ENCODE measurements at regions not wholly inside any gene's neighbourhood (a gene's known extent, or its start where the extent isn't known, plus 50 kb on each side); places are given as distances from the start of the nearest gene placed in this dataset.

DNA sequence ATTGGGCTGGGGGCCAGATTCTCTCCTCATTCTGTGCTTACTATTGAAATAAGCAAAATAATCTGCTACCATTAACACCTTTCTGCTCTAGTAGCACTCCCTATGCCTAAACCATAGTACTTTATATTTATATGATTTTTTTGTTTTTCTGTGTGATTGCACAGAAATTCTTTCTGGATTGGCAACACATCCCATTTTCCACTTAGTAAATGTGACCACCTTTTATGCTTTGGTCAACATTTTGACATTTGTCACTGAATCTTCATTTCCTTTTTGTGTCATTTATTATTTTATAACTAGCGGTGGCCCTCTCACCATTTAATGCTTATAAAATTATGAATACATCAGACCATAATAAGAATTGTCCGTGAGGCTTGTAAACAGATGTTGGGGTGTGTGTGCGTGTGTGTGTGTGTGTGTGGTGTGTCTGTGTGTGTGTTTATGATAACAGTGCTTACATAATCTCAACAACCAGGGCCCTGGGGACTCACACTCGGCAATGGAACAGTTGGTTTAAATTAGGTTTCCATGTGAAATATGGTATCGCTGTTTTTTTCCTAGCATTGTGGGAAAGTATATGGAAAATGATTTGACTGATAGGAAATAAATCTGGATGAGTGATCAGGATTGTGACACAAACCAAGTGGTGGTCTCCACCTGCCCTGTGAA, 138.9 kb downstream of the NOC3L start:
- no peak overlapping the region for H3K4me3 ChIP-seq (ENCODE audit: low read depth, low read length)
- TF ChIP-seq, protein P1, sequence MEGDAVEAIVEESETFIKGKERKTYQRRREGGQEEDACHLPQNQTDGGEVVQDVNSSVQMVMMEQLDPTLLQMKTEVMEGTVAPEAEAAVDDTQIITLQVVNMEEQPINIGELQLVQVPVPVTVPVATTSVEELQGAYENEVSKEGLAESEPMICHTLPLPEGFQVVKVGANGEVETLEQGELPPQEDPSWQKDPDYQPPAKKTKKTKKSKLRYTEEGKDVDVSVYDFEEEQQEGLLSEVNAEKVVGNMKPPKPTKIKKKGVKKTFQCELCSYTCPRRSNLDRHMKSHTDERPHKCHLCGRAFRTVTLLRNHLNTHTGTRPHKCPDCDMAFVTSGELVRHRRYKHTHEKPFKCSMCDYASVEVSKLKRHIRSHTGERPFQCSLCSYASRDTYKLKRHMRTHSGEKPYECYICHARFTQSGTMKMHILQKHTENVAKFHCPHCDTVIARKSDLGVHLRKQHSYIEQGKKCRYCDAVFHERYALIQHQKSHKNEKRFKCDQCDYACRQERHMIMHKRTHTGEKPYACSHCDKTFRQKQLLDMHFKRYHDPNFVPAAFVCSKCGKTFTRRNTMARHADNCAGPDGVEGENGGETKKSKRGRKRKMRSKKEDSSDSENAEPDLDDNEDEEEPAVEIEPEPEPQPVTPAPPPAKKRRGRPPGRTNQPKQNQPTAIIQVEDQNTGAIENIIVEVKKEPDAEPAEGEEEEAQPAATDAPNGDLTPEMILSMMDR (IDR thresholded peaks at IDR 0.05; ENCODE audit: insufficient read depth, low read depth, low read length, missing control alignments): no peak
- DNase-seq (ENCODE audit: low read depth): no peak

DNA sequence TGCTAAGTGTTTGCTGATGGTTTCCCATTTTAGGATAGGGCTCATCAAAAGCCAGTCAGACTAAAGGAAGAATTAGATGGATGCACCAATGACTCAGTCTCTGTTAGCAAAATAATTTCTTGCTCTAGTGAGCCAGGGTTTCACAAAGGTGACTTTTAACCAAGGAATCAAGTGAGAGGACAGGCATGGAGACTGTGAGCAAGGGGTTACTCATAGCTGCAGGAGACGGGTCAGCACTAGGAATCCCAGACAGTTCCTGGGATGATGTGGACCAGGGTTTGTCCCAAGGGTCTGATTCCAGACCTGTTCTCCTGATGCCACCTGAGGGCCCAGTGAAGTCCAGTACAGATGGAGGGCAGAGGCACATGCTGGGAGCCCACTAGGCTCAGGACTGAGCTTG, 138.1 kb downstream of the NOC3L start:
- H3K4me3 ChIP-seq (ENCODE audit: low read depth, low read length): no peak overlapping the region
- TF ChIP-seq, protein P1 (IDR thresholded peaks at IDR 0.05; ENCODE audit: insufficient read depth, low read depth, low read length, missing control alignments): no peak
- no peak for DNase-seq (ENCODE audit: low read depth)

DNA sequence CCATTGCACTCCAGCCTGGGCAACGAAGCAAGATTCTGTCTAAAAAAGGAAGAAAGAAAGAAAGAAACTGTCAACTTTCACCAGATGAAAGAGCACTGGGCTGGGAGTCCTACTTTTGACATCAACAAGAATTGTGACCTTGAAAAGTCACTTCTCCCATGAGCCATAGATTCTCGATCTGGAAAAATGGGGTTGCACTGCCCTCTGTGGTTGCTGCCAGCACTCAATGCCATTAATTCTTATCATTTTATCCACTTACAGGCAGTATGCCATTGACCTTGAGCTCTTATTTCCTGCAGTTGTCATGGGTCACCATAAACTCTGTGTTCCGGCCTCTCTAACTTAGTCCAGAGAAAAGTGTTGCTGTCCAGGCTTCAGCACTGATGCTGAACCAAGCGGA, 137.2 kb downstream of the NOC3L start:
- no peak overlapping the region for H3K4me3 ChIP-seq (ENCODE audit: low read depth, low read length)
- TF ChIP-seq, protein P1 (IDR thresholded peaks at IDR 0.05; ENCODE audit: insufficient read depth, low read depth, low read length, missing control alignments): no peak
- DNase-seq (ENCODE audit: low read depth): no peak

DNA sequence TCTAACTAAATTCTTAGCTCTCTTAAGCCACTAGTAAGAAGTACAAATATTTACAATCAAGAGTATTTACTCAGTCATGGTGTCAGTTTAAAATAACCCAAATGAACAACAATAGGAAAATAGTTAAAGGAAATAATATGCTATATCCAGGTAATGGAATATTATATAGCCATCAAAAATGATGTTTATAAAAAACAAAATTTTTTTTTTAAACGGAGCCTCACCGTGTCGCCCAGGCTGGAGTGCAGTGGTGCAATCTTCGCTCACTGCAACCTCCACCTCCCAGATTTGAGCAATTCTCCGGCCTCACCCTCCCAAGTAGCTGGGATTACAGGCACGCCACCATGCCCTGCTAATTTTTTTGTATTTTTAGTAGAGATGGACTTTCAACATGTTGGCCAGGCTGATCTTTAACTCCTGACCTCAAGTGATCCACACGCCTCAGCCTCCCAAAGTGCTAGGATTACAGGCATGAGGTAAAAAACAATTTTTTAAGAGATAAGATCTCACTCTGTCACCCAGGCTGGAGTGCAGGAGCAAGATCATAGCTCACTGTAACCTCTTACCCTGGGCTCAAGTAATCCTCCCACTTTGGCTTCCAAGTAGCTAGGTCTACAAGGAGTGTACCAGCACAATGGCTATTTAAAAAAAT, 132.5 kb downstream of the NOC3L start:
- TF ChIP-seq, protein P1 (IDR thresholded peaks at IDR 0.05; ENCODE audit: insufficient read depth, low read depth, low read length, missing control alignments): no peak
- no peak for DNase-seq (ENCODE audit: low read depth)
- H3K4me3 ChIP-seq (ENCODE audit: low read depth, low read length): no peak overlapping the region

DNA sequence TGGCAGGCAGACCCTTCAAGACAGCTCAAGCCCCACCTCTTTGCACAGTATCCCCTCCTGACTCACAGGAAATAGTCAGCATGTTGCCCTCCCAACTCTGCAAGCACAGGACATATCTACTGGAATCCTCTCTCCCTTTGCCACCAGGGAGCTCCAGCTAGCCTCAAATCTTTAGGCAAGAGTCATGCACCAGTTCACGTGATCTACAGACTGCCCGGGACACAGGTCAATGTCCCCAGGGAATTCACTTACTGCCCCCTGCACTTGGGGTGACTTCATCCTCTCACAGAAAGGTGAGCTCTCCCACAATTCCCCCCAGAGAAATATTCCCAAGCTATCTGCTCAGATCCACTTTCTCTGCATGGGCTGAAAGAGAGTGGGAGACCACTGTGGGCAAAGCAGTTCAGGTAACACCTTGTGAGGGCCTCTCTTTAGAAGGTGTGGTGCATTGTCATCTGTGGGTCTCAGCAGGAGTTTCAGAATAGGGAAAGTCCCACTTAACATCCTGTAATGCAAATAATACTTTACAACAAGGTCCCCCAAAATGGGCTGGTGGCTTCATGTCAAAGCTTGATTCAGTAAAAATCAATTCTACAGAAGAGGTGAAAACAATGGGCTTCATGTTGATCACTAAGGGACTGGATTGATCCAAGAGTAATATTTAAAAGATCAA, 129.9 kb downstream of the NOC3L start:
- no peak overlapping the region for H3K4me3 ChIP-seq (ENCODE audit: low read depth, low read length)
- DNase-seq (ENCODE audit: low read depth): peak; percentile 44
- TF ChIP-seq, protein P1 (IDR thresholded peaks at IDR 0.05; ENCODE audit: insufficient read depth, low read depth, low read length, missing control alignments): no peak

DNA sequence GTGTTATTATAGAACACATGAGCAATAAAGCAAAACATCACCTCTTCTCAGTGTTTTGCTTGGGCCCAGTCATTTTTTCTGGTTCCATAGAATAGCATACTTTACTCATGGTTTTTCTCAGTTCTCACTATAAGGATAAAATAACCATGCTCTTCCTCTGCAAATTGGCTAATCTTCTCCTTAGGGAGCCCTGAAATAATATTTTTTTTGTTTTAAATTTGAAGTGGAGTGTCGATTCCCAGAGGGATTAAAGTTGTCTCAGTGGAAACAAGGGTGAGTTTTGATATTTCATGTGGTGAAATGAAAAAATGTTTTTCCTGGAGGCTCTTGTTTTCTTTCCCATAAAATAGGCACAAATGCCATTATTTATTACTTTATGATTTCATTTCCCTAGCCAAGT, 127.3 kb downstream of the NOC3L start:
- TF ChIP-seq, protein P1 (IDR thresholded peaks at IDR 0.05; ENCODE audit: insufficient read depth, low read depth, low read length, missing control alignments): no peak
- no peak overlapping the region for H3K4me3 ChIP-seq (ENCODE audit: low read depth, low read length)
- no peak for DNase-seq (ENCODE audit: low read depth)
